OCI-LY7 (cell line): ENCODE measurements at regions not wholly inside any gene's neighbourhood (a gene's known extent, or its start where the extent isn't known, plus 50 kb on each side); places are given as distances from the start of the nearest gene placed in this dataset.

Experiments
- EZH2phosphoT487 ChIP-seq: fragments of 200-600 bp; sonication (generic); IDR thresholded peaks from 2 replicates; pipeline ENCODE4 v1.6.1; 2018; ENCODE audit warnings: low read depth, borderline replicate concordance, mild to moderate bottlenecking, mixed run types, antibody characterized with exemption, low read length, moderate library complexity, mixed read lengths
- TF ChIP-seq, protein P1 (sequence below): fragments of 200-600 bp; sonication (generic); conservative IDR thresholded peaks from 2 replicates; pipeline ENCODE4 v1.5.1; 2014; ENCODE audit warnings: mild to moderate bottlenecking, antibody characterized with exemption, low read length, moderate library complexity, mixed read lengths

DNA sequence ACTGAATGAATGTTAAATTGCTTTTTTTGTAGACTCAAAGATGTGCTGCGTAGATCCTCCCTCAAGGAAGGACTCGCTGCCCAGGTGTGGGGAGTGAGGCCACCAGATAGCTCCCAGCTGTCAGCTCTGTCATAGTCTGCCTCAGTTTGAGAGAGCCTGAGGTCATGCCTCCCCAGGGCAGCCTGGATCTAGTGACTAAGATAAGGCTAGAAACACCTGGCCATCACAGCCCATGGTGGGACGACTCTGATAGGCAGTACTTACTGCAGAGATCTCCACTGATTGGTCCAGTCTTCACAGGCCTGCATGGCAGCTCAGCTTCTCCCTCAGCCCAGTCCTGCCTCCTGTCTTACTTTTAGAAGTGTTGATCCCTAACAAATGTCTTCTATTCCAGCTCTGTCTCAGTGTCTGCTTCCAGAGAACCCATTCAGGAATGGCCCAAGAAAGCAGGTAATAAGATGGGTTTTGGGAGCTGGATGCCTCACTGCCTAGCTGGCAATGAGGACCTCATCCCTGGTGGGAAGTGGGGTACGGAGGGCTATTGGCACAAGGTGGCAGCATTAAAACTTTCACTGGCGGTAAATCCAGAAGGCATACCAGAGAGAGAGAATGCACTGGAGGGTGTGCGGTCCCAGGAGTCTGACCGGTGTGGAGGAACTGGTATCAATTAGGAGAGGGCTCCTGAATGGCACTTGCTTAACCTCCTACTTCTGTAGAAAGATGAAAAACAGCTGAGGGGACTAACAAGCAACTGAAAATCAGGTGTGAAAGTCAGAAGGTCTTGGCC is 55.3 kb upstream of the GPR37L1 start:
- TF ChIP-seq, protein P1, sequence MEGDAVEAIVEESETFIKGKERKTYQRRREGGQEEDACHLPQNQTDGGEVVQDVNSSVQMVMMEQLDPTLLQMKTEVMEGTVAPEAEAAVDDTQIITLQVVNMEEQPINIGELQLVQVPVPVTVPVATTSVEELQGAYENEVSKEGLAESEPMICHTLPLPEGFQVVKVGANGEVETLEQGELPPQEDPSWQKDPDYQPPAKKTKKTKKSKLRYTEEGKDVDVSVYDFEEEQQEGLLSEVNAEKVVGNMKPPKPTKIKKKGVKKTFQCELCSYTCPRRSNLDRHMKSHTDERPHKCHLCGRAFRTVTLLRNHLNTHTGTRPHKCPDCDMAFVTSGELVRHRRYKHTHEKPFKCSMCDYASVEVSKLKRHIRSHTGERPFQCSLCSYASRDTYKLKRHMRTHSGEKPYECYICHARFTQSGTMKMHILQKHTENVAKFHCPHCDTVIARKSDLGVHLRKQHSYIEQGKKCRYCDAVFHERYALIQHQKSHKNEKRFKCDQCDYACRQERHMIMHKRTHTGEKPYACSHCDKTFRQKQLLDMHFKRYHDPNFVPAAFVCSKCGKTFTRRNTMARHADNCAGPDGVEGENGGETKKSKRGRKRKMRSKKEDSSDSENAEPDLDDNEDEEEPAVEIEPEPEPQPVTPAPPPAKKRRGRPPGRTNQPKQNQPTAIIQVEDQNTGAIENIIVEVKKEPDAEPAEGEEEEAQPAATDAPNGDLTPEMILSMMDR = no peak
- TF ChIP-seq EZH2phosphoT487 = no peak
